Gastrocnemius medialis (tissue), 4 donors: ENCODE measurements at regions not wholly inside any gene's neighbourhood (a gene's known extent, or its start where the extent isn't known, plus 50 kb on each side); places are given as distances from the start of the nearest gene placed in this dataset.
"Not testable (repeated sequence)": the region's sequence is repeated elsewhere in the genome, so short reads cannot be mapped to it uniquely, and the experiment has no call there.

Experiments used
- ATAC-seq, 2 donors: fragments of 150-250 bp; one replicate each; pipeline ENCODE4 v1.9.1; 2016
- DNase-seq, 2 donors: peaks; one replicate each; pipeline ENCODE4 v3.0.0-alpha.2; 2019
- H3K27ac ChIP-seq, 4 donors: fragments of 200-600 bp; sonication (generic); 1 replicate in 1 of 4; 2 replicates in 3 of 4; pipeline ENCODE4 v1.5.1; 2016 to 2018; ENCODE audit warnings: mild to moderate bottlenecking in 2 of 4, moderate library complexity in 1 of 4
- H3K27me3 ChIP-seq, 3 donors: fragments of 200-600 bp; sonication (generic) in 2 of 3; 1 replicate in 1 of 3; 2 replicates in 2 of 3; pipeline versions ENCODE4 v1.5.1 to v1.6.0; 2016 to 2019; ENCODE audit warnings: mild to moderate bottlenecking in 1 of 3, moderate library complexity in 1 of 3
- H3K36me3 ChIP-seq, 2 donors: fragments of 200-600 bp; sonication (generic) in 1 of 2; one replicate each; pipeline ENCODE4 v1.5.1; 2017 to 2018
- H3K4me1 ChIP-seq, 2 donors: fragments of 200-600 bp; sonication (generic) in 1 of 2; one replicate each; pipeline ENCODE4 v1.5.1; 2016 to 2017; ENCODE audit warnings: mild to moderate bottlenecking in 2 of 2
- H3K4me3 ChIP-seq, 4 donors: fragments of 200-600 bp; sonication (generic) in 3 of 4; 1 replicate in 1 of 4; 2 replicates in 3 of 4; pipeline ENCODE4 v1.5.1; 2016 to 2019; ENCODE audit warnings: mild to moderate bottlenecking in 2 of 4
- H3K9me3 ChIP-seq, 3 donors: fragments of 200-600 bp; sonication (generic) in 2 of 3; 1 replicate in 1 of 3; 2 replicates in 2 of 3; pipeline ENCODE4 v1.5.1; 2016 to 2019
- CTCF ChIP-seq, 5 experiments: fragments of 450-650 bp in 3 of 5; fragments of 200-600 bp in 2 of 5; sonication (generic) in 2 of 5; IDR thresholded peaks in 4 of 5; conservative IDR thresholded peaks in 1 of 5; 1 replicate in 4 of 5; 2 replicates in 1 of 5; pipeline ENCODE4 v1.5.1; 2016 to 2019; ENCODE audit warnings: antibody characterized with exemption in 5 of 5, mild to moderate bottlenecking in 3 of 5, moderate library complexity in 3 of 5
- POLR2A ChIP-seq, 2 donors: fragments of 450-650 bp; IDR thresholded peaks; one replicate each; pipeline ENCODE4 v1.6.1; 2017; ENCODE audit warnings: antibody characterized with exemption in 2 of 2, mild to moderate bottlenecking in 2 of 2, moderate library complexity in 2 of 2
- in situ Hi-C, 4 donors: fragments of 200-750 bp; cut with MboI; loops; one replicate each; pipeline versions ENCODE4 v1.15.0 to v1.8.0; 2017; ENCODE audit warnings: low sequenced_read_pairs in 4 of 4
- intact Hi-C: fragments of 100-400 bp; cut with DNase I; formaldehyde crosslinking; loops from one replicate; pipeline ENCODE4 v1.15.1; 2023; ENCODE audit warnings: low total_unique reads

DNA sequence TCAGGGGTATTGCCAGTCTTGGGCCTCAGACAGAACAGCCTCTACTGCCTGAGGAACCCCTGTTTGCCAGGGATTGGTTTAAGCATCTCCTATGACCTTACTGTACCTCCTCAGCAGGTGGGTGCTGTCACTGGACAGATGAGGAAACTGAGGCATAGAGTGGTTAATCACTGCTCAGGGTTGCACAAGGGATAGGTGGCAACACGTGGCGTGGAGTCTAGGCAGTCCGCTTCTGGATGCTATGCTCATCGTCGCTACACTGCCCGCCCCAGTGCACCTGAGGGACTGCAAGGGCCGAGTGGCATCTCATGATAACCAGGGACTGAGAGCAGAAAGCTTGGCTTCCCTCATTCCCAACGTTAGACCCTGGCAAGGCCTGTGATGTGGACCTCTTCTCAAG, 101.8 kb upstream of the SULF2 start:
- in situ Hi-C loops: no loop called here
- TF ChIP-seq POLR2A (IDR thresholded peaks at IDR 0.05) (no peak), CTCF (IDR thresholded peaks at IDR 0.05 in 4 of 5, conservative IDR thresholded peaks at IDR 0.05 in 1 of 5) (no peak)
- no peak overlapping the region for H3K4me3 ChIP-seq
- H3K36me3 ChIP-seq: no peaks in the 10 kb centered on the region
- H3K27me3 ChIP-seq: no peaks in the 10 kb centered on the region
- DNase-seq: no peak
- intact Hi-C loops: no loop called here
- no peaks in the 10 kb centered on the region for H3K4me1 ChIP-seq
- no peaks in the 10 kb centered on the region for H3K9me3 ChIP-seq
- ATAC-seq: no peak
- H3K27ac ChIP-seq: no peak overlapping the region

- Histone ChIP-seq H3K9me3 (no peaks in the 10 kb centered on the region), H3K4me3 (no peak overlapping the region), H3K36me3 (no peaks in the 10 kb centered on the region), H3K4me1 (no peaks in the 10 kb centered on the region), H3K27me3 (no peaks in the 10 kb centered on the region), H3K27ac (no peak overlapping the region)
- no peak for ATAC-seq
- DNase-seq: no peak
- in situ Hi-C loops: no loop called here
- intact Hi-C loops: no loop called here
- TF ChIP-seq POLR2A (IDR thresholded peaks at IDR 0.05): no peak
- TF ChIP-seq CTCF (IDR thresholded peaks at IDR 0.05 in 4 of 5, conservative IDR thresholded peaks at IDR 0.05 in 1 of 5): no peak
These were observed 101.3 kb upstream of the SULF2 start for GRCh38 chr20:47886454-47887041.

GRCh38 chr20:47885909-47886453, 100.7 kb upstream of the SULF2 start:
- no peak for DNase-seq
- H3K27me3 ChIP-seq: no peaks in the 10 kb centered on the region
- H3K27ac ChIP-seq: no peak overlapping the region
- no peak for ATAC-seq
- H3K36me3 ChIP-seq: no peaks in the 10 kb centered on the region
- in situ Hi-C loops: no loop called here
- no peak overlapping the region for H3K4me3 ChIP-seq
- intact Hi-C loops: no loop called here
- TF ChIP-seq CTCF (IDR thresholded peaks at IDR 0.05 in 4 of 5, conservative IDR thresholded peaks at IDR 0.05 in 1 of 5): no peak
- no peak for TF ChIP-seq POLR2A (IDR thresholded peaks at IDR 0.05)
- no peaks in the 10 kb centered on the region for H3K4me1 ChIP-seq
- H3K9me3 ChIP-seq: no peaks in the 10 kb centered on the region

DNA sequence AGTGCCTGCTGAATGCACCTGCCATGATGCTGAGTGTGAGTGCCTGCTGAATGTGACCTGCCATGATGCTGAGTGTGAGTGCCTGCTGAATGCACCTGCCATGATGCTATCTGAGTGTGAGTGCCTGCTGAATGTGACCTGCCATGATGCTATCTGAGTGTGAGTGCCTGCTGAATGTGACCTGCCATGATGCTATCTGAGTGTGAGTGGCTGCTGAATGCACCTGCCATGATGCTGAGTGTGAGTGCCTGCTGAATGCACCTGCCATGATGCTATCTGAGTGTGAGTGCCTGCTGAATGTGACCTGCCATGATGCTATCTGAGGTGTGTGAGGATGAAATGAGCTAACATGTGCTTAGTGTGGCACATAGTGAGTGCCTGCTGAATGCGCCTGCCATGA, 98.7 kb upstream of the SULF2 start:
- ATAC-seq, intact Hi-C loops, H3K9me3 ChIP-seq: not testable (repeated sequence)

GRCh38 chr20:47883186-47883585, 97.9 kb upstream of the SULF2 start:
- DNase-seq: no peak
- no peaks in the 10 kb centered on the region for H3K4me1 ChIP-seq
- no peak overlapping the region for H3K27ac ChIP-seq
- no peaks in the 10 kb centered on the region for H3K36me3 ChIP-seq
- intact Hi-C loops (no loop called here), in situ Hi-C loops (no loop called here)
- H3K9me3 ChIP-seq: no peaks in the 10 kb centered on the region
- no peaks in the 10 kb centered on the region for H3K27me3 ChIP-seq
- no peak for TF ChIP-seq POLR2A (IDR thresholded peaks at IDR 0.05)
- no peak for TF ChIP-seq CTCF (IDR thresholded peaks at IDR 0.05 in 4 of 5, conservative IDR thresholded peaks at IDR 0.05 in 1 of 5)
- no peak for ATAC-seq
- H3K4me3 ChIP-seq: no peak overlapping the region

More for the DNA sequence above, 98.7 kb upstream of the SULF2 start:
- H3K36me3 ChIP-seq, H3K27me3 ChIP-seq, in situ Hi-C loops, H3K4me1 ChIP-seq, H3K4me3 ChIP-seq, DNase-seq, H3K27ac ChIP-seq: not testable (repeated sequence)
